Dendritic cell treated with granulocyte-macrophage colony-stimulating factor and Interleukin-4, amounts not matched to agents 40 ng/mL and 50 ng/mL, for 4 days (primary cell): ENCODE measurements at regions not wholly inside any gene's neighbourhood (a gene's known extent, or its start where the extent isn't known, plus 50 kb on each side); places are given as distances from the start of the nearest gene placed in this dataset.
"Not testable (repeated sequence)": the region's sequence is repeated elsewhere in the genome, so short reads cannot be mapped to it uniquely, and the experiment has no call there.

ENCODE experiments used
- H3K27ac Mint-ChIP-seq: one replicate; pipeline ENCODE4 v1.8.0; 2022; ENCODE audit warnings: mild to moderate bottlenecking, mixed read lengths
- H3K27me3 Mint-ChIP-seq: one replicate; pipeline ENCODE4 v1.8.0; 2022; ENCODE audit warnings: mild to moderate bottlenecking, mixed read lengths
- H3K36me3 Mint-ChIP-seq: one replicate; pipeline ENCODE4 v1.8.0; 2022; ENCODE audit warnings: low read depth, mixed read lengths
- H3K4me1 Mint-ChIP-seq: one replicate; pipeline ENCODE4 v1.8.0; 2022; ENCODE audit warnings: low read depth, mixed read lengths
- H3K4me3 Mint-ChIP-seq: one replicate; pipeline ENCODE4 v1.8.0; 2022; ENCODE audit warnings: mild to moderate bottlenecking, moderate library complexity, mixed read lengths
- H3K9me3 Mint-ChIP-seq: one replicate; pipeline ENCODE4 v1.8.0; 2022; ENCODE audit warnings: mixed read lengths
- intact Hi-C: fragments of 100-400 bp; cut with micrococcal nuclease; formaldehyde crosslinking; loops from one replicate; pipeline ENCODE4 v1.15.0; 2022

GRCh38 chr2:9717886-9718451, 87.2 kb upstream of the YWHAQ start:
- H3K4me3 Mint-ChIP-seq: no peak overlapping the region
- intact Hi-C loops: no loop called here
- no peaks in the 10 kb centered on the region for H3K27me3 Mint-ChIP-seq
- no peak overlapping the region for H3K27ac Mint-ChIP-seq
- no peaks in the 10 kb centered on the region for H3K9me3 Mint-ChIP-seq
- no peaks in the 10 kb centered on the region for H3K36me3 Mint-ChIP-seq
- H3K4me1 Mint-ChIP-seq: peaks cover 9% of the 10 kb centered on the region

GRCh38 chr2:9720352-9721093, 89.7 kb upstream of the YWHAQ start:
- Mint-ChIP-seq H3K27ac (no peak overlapping the region), H3K4me3 (no peak overlapping the region), H3K27me3 (no peaks in the 10 kb centered on the region), H3K4me1 (peaks cover 2% of the 10 kb centered on the region), H3K9me3 (no peaks in the 10 kb centered on the region), H3K36me3 (no peaks in the 10 kb centered on the region)
- intact Hi-C loops: no loop called here

DNA sequence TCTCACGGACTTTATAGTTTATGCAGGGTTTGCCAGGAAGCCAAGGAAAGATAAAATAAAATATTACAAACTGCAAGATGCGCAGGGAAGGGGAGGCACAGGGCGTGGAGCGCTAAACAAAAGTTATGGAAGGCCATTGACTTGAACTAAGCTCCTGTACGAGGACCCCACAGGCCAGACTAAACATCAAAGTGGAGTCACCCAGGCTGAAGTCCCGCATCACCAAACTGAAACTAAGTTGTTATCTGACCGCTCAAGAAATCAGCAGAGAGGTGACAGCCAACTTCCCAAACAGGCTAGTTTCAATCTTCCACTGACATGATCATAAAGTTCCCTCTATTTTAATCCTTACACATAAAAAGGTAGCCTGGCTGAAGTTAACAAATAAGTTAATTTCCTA, 90.5 kb upstream of the YWHAQ start:
- intact Hi-C loops: no loop called here
- Mint-ChIP-seq H3K27me3 (no peaks in the 10 kb centered on the region), H3K4me1 (no peaks in the 10 kb centered on the region), H3K4me3 (no peak overlapping the region), H3K36me3 (no peaks in the 10 kb centered on the region), H3K9me3 (no peaks in the 10 kb centered on the region), H3K27ac (no peak overlapping the region)

GRCh38 chr2:9722451-9722850, 91.7 kb upstream of the YWHAQ start:
- Mint-ChIP-seq H3K4me3 (no peak overlapping the region), H3K27me3 (no peaks in the 10 kb centered on the region), H3K36me3 (no peaks in the 10 kb centered on the region), H3K27ac (no peak overlapping the region), H3K4me1 (no peaks in the 10 kb centered on the region), H3K9me3 (no peaks in the 10 kb centered on the region)
- intact Hi-C loops: no loop called here

DNA sequence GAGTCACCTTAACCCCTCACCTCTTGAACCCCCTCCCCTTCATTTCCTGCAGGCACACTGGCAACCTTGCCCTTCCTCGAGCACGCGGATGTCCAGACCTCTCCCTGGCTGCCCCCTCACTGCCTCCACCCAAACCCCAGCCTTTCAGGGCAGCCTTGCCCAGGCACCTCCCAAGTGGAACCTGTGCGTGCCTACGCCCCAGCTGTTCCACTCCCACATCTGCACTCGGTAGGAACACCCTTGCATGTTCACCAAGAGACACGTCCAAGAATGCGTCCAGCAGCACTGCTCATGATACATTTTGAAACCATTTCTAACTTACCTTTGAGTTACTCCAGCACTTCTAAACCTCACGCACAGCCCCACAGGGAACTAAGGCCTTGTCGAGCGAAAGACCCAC, 93.8 kb upstream of the YWHAQ start:
- Mint-ChIP-seq H3K4me1 (no peaks in the 10 kb centered on the region), H3K27ac (no peak overlapping the region)

DNA sequence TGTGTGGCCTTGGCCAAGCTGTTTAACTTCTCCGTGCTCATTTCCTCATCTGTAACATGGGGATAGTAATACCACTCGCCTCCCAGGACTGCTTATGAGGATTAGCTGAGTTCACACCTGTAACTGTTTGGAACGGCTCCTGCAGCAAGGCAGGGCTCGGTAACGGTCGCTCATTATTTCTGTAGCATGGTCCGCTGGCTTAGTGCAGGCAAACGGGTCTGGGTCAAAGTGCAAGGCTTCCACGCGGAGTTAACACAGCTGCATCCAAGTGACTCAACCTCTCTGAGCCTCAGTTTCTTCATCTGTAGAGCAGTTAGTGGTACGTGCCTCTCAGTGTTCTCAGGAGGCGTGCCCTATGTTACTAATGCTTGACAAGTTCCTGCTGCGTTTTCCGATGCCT, 94.3 kb upstream of the YWHAQ start:
- Mint-ChIP-seq H3K4me3 (no peak overlapping the region), H3K9me3 (no peaks in the 10 kb centered on the region), H3K36me3 (no peaks in the 10 kb centered on the region), H3K27ac (no peak overlapping the region), H3K4me1 (no peaks in the 10 kb centered on the region), H3K27me3 (no peaks in the 10 kb centered on the region)
- intact Hi-C loops: no loop called here

More for the DNA sequence above, 93.8 kb upstream of the YWHAQ start:
- Mint-ChIP-seq H3K36me3 (no peaks in the 10 kb centered on the region), H3K9me3 (no peaks in the 10 kb centered on the region), H3K27me3 (no peaks in the 10 kb centered on the region), H3K4me3 (no peak overlapping the region)
- intact Hi-C loops: no loop called here

DNA sequence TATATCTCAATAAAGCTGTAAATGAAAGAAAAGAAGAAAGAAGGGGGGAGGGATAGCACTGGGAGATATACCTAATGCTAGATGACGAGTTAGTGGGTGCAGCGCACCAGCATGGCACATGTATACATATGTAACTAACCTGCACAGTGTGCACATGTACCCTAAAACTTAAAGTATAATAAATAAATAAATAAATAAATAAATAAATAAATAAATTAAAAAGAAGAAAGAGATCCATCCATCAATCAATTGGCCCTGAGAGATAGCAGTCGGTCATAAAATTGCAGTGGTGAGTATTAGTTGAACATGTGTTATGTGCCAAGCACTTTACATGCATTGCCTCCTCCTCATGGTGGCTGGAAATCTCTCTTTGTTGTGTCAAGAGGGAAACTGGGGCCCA, 95.2 kb upstream of the YWHAQ start:
- H3K27me3 Mint-ChIP-seq, H3K27ac Mint-ChIP-seq, intact Hi-C loops: not testable (repeated sequence)

GRCh38 chr2:9730523-9730922, 99.7 kb upstream of the YWHAQ start:
- intact Hi-C loops, H3K4me1 Mint-ChIP-seq, H3K4me3 Mint-ChIP-seq, H3K27me3 Mint-ChIP-seq, H3K36me3 Mint-ChIP-seq, H3K27ac Mint-ChIP-seq: not testable (repeated sequence)
- peaks cover 18% of the 10 kb centered on the region for H3K9me3 Mint-ChIP-seq

More for the DNA sequence above, 95.2 kb upstream of the YWHAQ start:
- not testable (repeated sequence) for H3K9me3 Mint-ChIP-seq, H3K36me3 Mint-ChIP-seq, H3K4me3 Mint-ChIP-seq, H3K4me1 Mint-ChIP-seq

- Mint-ChIP-seq H3K36me3 (no peaks in the 10 kb centered on the region), H3K4me3 (no peak overlapping the region), H3K27me3 (peaks cover 8% of the 10 kb centered on the region), H3K27ac (no peak overlapping the region), H3K9me3 (peaks cover 18% of the 10 kb centered on the region), H3K4me1 (peaks cover 1% of the 10 kb centered on the region)
- intact Hi-C loops: no loop called here
Observed at GRCh38 chr2:9732824-9733223, 102.0 kb upstream of the YWHAQ start.

DNA sequence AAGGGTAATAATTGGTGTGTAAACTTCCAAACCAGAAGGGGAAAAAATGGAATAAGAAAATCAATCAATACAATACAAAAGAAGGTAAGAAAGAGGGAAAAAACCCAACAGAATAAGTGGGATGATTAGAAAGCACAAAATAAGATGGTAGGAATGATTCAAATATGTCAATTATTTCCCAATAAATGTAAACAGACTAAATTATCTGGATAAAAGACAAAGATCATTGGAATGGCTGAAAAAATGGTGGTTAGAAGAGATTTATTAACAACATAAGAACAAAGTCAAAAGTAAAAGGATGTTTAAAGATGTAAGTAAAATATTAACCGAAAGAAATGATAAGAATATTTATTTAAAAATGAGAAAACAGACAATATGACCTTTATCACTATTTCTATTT, 103.5 kb upstream of the YWHAQ start:
- H3K27ac Mint-ChIP-seq: no peak overlapping the region

DNA sequence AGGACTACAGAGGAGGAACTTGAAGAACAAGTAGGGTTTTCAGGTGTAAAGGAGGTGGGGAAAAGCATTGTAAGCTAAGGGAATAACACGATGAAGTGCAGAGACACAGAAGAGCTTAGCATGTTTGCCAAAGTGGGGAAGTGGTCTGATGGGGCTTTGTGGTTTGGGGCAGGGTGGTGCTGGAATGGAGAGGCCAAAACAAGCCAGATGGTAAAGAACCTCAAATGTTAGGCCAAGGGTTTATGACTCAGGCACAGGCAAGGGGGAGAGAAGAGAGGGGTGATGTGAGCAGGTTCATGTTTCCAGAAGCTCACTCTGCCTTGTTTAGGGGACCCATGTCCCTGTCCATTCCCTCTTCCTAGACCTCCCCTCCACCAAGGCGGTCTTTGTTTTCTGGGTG, 104.5 kb upstream of the YWHAQ start:
- Mint-ChIP-seq H3K36me3 (no peaks in the 10 kb centered on the region), H3K9me3 (peaks cover 18% of the 10 kb centered on the region), H3K27ac (no peak overlapping the region), H3K4me3 (no peak overlapping the region), H3K4me1 (peaks cover 20% of the 10 kb centered on the region), H3K27me3 (peaks cover 7% of the 10 kb centered on the region)
- intact Hi-C loops: no loop called here

More for the DNA sequence above, 103.5 kb upstream of the YWHAQ start:
- Mint-ChIP-seq H3K27me3 (peaks cover 8% of the 10 kb centered on the region), H3K36me3 (no peaks in the 10 kb centered on the region), H3K9me3 (peaks cover 18% of the 10 kb centered on the region), H3K4me1 (peaks cover 16% of the 10 kb centered on the region), H3K4me3 (no peak overlapping the region)
- intact Hi-C loops: no loop called here

DNA sequence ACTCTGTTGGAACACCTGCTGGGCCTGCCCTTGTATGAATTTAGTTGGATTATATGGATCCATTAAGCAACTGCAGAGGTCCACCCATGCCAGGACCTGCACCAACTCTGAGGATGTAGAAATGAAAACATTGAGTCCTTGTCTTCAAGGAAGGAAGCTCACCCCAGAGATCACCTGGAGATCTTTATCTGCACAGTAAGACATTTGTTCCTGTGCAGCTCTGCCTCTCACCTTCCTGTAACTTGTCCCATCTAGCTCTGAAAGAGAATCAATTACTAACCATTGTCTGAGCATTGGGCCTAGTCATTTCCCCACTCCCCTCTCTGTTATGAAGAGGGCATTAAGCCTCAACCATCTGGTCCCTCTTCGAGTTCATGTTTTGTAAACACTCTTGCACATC, 105.2 kb upstream of the YWHAQ start:
- intact Hi-C loops: no loop called here
- Mint-ChIP-seq H3K27me3 (peaks cover 3% of the 10 kb centered on the region), H3K9me3 (peaks cover 18% of the 10 kb centered on the region), H3K27ac (no peak overlapping the region), H3K4me1 (peaks cover 20% of the 10 kb centered on the region), H3K4me3 (no peak overlapping the region), H3K36me3 (no peaks in the 10 kb centered on the region)

DNA sequence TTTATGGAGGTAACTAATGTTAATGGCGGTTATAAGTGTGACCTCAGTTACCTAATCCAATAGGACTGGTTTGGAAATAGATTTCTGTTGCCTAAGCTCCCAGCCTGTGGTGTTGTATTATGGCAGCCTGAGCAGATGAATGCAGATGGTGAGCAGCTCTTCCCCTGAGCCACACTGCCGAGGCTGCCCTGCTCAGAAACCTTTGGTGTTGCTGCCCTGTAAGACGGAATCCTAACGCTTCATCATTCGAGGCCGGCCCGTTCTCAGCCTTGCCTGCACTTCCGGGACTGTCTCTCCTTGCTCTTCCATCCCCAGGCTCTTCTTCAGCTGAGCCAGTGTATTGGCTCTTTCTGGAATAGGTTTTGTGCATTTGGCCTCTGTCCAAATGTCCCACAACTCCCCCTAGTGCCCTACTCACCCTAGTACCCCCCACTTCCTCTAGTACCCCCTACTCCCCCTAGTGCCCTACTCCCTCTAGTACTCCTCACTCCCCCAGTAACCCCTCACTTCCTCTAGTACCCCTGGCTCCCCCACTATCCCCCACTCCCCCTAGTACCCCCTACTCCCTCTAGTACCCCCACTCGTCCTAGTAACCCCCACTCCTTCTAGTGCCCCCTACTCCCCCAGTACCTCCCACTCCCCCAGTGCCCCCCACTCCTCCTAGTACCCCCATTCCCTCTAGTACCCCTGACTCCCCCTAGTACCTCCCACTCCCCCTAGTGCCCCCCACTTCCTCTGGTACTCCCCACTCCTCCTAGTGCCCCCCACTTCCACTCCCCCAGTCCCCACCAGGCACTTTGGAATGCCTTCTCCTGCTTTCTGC, 106.0 kb upstream of the TAF1B start:
- H3K36me3 Mint-ChIP-seq: no peaks in the 10 kb centered on the region
- intact Hi-C loops: no loop called here
- no peak overlapping the region for H3K27ac Mint-ChIP-seq
- peaks cover 18% of the 10 kb centered on the region for H3K9me3 Mint-ChIP-seq
- H3K27me3 Mint-ChIP-seq: peaks cover 7% of the 10 kb centered on the region
- peaks cover 20% of the 10 kb centered on the region for H3K4me1 Mint-ChIP-seq
- no peak overlapping the region for H3K4me3 Mint-ChIP-seq

DNA sequence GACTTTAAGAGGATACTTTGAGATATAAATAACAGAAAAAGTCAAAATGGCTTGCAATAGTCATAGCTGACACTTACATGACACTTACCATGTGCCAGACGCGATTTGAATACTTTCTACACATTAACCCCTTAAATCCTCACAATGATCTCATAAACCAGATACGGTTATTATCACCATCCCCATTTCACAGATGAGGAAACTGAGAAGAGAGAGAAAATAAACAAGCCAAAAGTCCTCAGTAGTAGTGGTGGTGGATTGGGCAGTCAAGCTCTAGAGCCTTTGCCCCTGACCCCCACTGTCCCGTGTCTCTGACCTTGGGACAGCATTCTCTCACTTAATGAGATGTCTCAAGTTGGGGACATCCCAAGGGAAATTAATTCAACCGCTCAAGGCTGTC, 105.2 kb upstream of the TAF1B start:
- H3K36me3 Mint-ChIP-seq: no peaks in the 10 kb centered on the region
- peaks cover 20% of the 10 kb centered on the region for H3K4me1 Mint-ChIP-seq
- H3K27ac Mint-ChIP-seq: no peak overlapping the region
- H3K4me3 Mint-ChIP-seq: no peak overlapping the region
- intact Hi-C loops: no loop called here
- peaks cover 14% of the 10 kb centered on the region for H3K27me3 Mint-ChIP-seq
- peaks cover 18% of the 10 kb centered on the region for H3K9me3 Mint-ChIP-seq
